ENCODE measurements at regions not wholly inside any gene's neighbourhood (a gene's known extent, or its start where the extent isn't known, plus 50 kb on each side); places are given as distances from the start of the nearest gene placed in this dataset.

GRCh38 chr16:85194307-85195270 lies 82.3 kb upstream of the CIBAR2 start:
- no peak overlapping the region for H3K4me3 ChIP-seq (ENCODE audit: low read depth, low read length)
- no peak for TF ChIP-seq CTCF (IDR thresholded peaks at IDR 0.05; ENCODE audit: borderline replicate concordance, insufficient read depth, low read depth, low read length)

GRCh38 chr16:85195271-85195647 lies 83.0 kb upstream of the CIBAR2 start:
- TF ChIP-seq CTCF (IDR thresholded peaks at IDR 0.05; ENCODE audit: borderline replicate concordance, insufficient read depth, low read depth, low read length), result no peak
- H3K4me3 ChIP-seq (ENCODE audit: low read depth, low read length), result no peak overlapping the region

GRCh38 chr16:85195900-85196772 lies 83.9 kb upstream of the CIBAR2 start:
- TF ChIP-seq CTCF (IDR thresholded peaks at IDR 0.05; ENCODE audit: borderline replicate concordance, insufficient read depth, low read depth, low read length), result no peak
- no peak overlapping the region for H3K4me3 ChIP-seq (ENCODE audit: low read depth, low read length)

- TF ChIP-seq CTCF (IDR thresholded peaks at IDR 0.05; ENCODE audit: borderline replicate concordance, insufficient read depth, low read depth, low read length), result no peak
These were observed 84.7 kb upstream of the CIBAR2 start for GRCh38 chr16:85196976-85197375.

GRCh38 chr16:85197611-85198566 lies 85.6 kb upstream of the CIBAR2 start:
- no peak for TF ChIP-seq CTCF (IDR thresholded peaks at IDR 0.05; ENCODE audit: borderline replicate concordance, insufficient read depth, low read depth, low read length)
- no peak overlapping the region for H3K4me3 ChIP-seq (ENCODE audit: low read depth, low read length)

More at GRCh38 chr16:85196976-85197375, 84.7 kb upstream of the CIBAR2 start:
- no peak overlapping the region for H3K4me3 ChIP-seq (ENCODE audit: low read depth, low read length)

- no peak for TF ChIP-seq CTCF (IDR thresholded peaks at IDR 0.05; ENCODE audit: borderline replicate concordance, insufficient read depth, low read depth, low read length)
- H3K4me3 ChIP-seq (ENCODE audit: low read depth, low read length), result no peak overlapping the region
These were observed 86.9 kb upstream of the CIBAR2 start for GRCh38 chr16:85199069-85199725.

Data from GM12875 (cell line).